Testis (tissue), 2 donors: ENCODE measurements at regions not wholly inside any gene's neighbourhood (a gene's known extent, or its start where the extent isn't known, plus 50 kb on each side); places are given as distances from the start of the nearest gene placed in this dataset.

ENCODE experiments used
- POLR2A ChIP-seq: fragments of 450-650 bp; IDR thresholded peaks from one replicate; pipeline ENCODE4 v1.6.1; 2017; ENCODE audit warnings: antibody characterized with exemption, mild to moderate bottlenecking, moderate library complexity
- TF ChIP-seq, protein P1 (sequence below), 3 experiments: fragments of 450-650 bp in 2 of 3; fragments of 200-600 bp in 1 of 3; sonication (generic) in 1 of 3; IDR thresholded peaks; one replicate each; pipeline ENCODE4 v1.5.1; 2016 to 2019; ENCODE audit warnings: antibody characterized with exemption in 3 of 3, mild to moderate bottlenecking in 2 of 3, moderate library complexity in 1 of 3

DNA sequence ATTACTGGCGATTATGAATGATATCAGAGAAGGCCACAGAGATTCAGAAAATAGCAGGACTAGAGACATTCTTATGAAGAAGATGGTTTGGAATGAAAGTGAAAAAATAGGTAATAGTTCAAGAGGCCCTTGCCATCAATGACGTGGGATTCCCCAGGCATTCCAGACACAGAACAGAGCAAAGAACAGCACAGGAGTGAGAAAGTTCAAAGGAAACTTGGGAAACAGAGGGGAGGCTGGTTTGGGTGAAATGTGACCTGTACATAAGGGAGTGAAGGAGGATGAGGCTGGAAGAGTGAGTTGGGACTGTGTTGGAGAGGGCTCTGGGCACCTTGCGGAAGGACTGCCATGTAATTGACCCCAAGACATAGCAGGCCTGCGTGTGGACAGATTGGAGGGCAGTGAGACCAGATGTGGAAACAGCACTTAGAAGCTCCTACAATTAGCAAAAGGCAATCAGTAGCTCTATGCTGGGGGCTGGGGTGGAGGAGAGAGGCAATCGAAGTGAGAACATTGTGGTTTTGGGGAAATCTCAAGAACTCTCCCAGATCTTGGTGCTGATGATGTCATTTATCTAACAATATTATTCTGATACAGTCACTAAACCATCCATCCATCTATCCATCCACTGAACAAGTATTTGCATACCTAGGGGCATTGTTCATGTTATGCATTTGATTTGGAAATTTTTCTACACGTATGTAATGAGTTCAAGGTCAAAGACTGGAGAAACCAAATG, 365.3 kb upstream of the ZFHX3 start:
- no peak for TF ChIP-seq POLR2A
- TF ChIP-seq, protein P1, sequence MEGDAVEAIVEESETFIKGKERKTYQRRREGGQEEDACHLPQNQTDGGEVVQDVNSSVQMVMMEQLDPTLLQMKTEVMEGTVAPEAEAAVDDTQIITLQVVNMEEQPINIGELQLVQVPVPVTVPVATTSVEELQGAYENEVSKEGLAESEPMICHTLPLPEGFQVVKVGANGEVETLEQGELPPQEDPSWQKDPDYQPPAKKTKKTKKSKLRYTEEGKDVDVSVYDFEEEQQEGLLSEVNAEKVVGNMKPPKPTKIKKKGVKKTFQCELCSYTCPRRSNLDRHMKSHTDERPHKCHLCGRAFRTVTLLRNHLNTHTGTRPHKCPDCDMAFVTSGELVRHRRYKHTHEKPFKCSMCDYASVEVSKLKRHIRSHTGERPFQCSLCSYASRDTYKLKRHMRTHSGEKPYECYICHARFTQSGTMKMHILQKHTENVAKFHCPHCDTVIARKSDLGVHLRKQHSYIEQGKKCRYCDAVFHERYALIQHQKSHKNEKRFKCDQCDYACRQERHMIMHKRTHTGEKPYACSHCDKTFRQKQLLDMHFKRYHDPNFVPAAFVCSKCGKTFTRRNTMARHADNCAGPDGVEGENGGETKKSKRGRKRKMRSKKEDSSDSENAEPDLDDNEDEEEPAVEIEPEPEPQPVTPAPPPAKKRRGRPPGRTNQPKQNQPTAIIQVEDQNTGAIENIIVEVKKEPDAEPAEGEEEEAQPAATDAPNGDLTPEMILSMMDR (IDR thresholded peaks at IDR 0.05): no peak
